ENCODE measurements at regions not wholly inside any gene's neighbourhood (a gene's known extent, or its start where the extent isn't known, plus 50 kb on each side); places are given as distances from the start of the nearest gene placed in this dataset.

DNA sequence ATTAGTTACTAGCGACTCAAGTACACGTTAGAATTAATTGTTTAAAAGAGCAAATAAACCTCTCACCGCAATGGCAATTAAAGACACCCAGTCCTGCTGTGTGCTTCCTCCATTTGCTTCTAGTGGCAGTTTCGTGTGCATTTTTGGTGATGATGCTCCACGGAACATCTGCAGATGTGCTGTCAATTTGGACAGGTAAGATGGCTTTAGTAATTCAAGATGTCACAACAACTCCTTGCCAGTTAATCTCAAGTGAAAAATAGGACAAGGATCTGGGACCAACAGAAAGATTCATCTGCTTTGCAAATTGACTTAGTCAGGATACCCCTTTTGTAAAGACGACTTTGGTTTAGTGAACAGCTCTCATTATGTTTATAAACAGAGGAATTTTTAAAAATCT lies 320.9 kb downstream of the GABRB3 start:
- no peak for TF ChIP-seq CTCF (IDR thresholded peaks at IDR 0.05)
- DNase-seq (ENCODE audit: low spot score) = no peak
- no peak for ATAC-seq (ENCODE audit: low FRiP score)

GRCh38 chr15:26449291-26449690 lies 323.6 kb downstream of the GABRB3 start:
- ATAC-seq (ENCODE audit: low FRiP score) (no peak), DNase-seq (ENCODE audit: low spot score) (no peak)
- no peak for TF ChIP-seq CTCF (IDR thresholded peaks at IDR 0.05)

DNA sequence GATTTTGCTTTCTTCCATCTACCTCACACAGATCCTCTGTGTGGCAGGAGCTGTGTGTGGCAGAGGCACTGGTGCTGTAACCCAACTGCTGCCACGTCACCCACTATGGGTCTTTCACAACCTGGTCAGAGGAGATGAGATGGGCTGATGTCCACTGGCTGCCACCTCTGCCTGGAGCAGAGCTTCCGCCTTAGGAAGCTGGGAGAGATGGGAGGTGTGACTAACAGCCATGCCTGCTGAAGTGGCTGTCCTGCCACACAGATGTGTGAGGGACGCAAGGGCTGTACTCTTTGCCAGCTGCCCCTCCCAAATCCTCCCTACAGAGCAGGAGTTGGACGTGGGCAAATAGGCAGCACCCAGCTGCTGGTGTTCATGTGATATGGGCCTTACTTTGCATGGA lies 329.5 kb downstream of the GABRB3 start:
- DNase-seq (ENCODE audit: low spot score) (no peak), ATAC-seq (ENCODE audit: low FRiP score) (no peak)
- no peak for TF ChIP-seq CTCF (IDR thresholded peaks at IDR 0.05)

GRCh38 chr15:26442680-26443079 lies 330.2 kb downstream of the GABRB3 start:
- DNase-seq (ENCODE audit: low spot score) = no peak
- TF ChIP-seq CTCF (IDR thresholded peaks at IDR 0.05) = no peak

DNA sequence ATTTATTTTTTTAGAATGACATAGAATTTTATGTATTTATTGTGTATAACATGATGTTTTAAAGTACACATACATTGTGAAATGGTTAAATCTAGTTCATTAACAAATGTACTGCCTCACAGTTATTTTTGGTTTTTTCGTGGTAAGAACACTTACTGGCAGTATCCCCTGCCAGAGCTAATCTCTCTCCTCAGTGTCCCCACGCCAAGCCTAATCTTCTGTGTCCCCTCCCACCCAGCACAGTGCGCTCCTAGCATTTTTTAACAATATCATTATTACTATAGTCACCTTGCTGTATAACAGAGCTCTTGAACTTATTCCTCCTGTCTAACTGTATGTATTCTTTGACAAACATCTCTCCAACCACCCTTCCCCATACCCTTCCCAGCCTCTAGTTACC lies 333.2 kb downstream of the GABRB3 start:
- ATAC-seq (ENCODE audit: low FRiP score) (no peak), DNase-seq (ENCODE audit: low spot score) (no peak)
- no peak for TF ChIP-seq CTCF (IDR thresholded peaks at IDR 0.05)

More at GRCh38 chr15:26442680-26443079, 330.2 kb downstream of the GABRB3 start:
- ATAC-seq (ENCODE audit: low FRiP score) = no peak

DNA sequence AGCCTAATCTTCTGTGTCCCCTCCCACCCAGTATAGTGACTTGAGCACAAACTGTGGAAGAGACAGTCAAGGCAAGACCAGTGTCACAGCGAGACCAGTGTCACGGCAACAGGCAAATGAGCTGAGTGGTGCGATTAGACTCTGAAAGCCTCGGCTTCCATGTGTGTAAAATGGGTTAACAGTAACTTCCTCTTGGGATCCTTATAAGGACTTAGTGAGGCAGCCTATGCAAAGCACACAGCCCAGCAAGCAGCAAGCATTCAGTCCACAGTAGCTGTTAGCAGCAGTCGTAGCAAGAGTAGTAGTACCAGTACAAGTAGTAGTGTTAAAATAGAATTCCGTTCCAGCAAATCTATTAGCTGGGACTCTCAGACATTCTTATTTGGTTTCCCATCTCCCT lies 334.1 kb downstream of the GABRB3 start:
- DNase-seq (ENCODE audit: low spot score) (no peak), ATAC-seq (ENCODE audit: low FRiP score) (no peak)
- no peak for TF ChIP-seq CTCF (IDR thresholded peaks at IDR 0.05)

- DNase-seq (ENCODE audit: low spot score) = no peak
- no peak for TF ChIP-seq CTCF (IDR thresholded peaks at IDR 0.05)
- ATAC-seq (ENCODE audit: low FRiP score) = no peak
Observed at GRCh38 chr15:26438316-26438715, 334.6 kb downstream of the GABRB3 start.
